HFFc6 (cell line): ENCODE measurements at regions not wholly inside any gene's neighbourhood (a gene's known extent, or its start where the extent isn't known, plus 50 kb on each side); places are given as distances from the start of the nearest gene placed in this dataset.

Source experiments
- DNase-seq: peaks from one replicate; pipeline ENCODE4 v3.0.0-alpha.2; 2018
- H3K27ac Mint-ChIP-seq: 2 replicates; pipeline ENCODE4 v1.8.0; 2020; ENCODE audit warnings: mild to moderate bottlenecking, mixed read lengths
- H3K27me3 Mint-ChIP-seq: 2 replicates; pipeline ENCODE4 v1.8.0; 2021; ENCODE audit warnings: mild to moderate bottlenecking, moderate library complexity, mixed read lengths; ENCODE audit not compliant: insufficient read depth
- H3K36me3 Mint-ChIP-seq: 2 replicates; pipeline ENCODE4 v1.8.0; 2021; ENCODE audit warnings: low read depth, mixed read lengths
- H3K4me1 Mint-ChIP-seq: 2 replicates; pipeline ENCODE4 v1.8.0; 2020; ENCODE audit warnings: low read depth, mixed read lengths
- H3K4me3 Mint-ChIP-seq: 2 replicates; pipeline ENCODE4 v1.8.0; 2020; ENCODE audit warnings: mild to moderate bottlenecking, moderate library complexity, mixed read lengths
- H3K9me3 Mint-ChIP-seq: 2 replicates; pipeline ENCODE4 v1.8.0; 2020; ENCODE audit warnings: mild to moderate bottlenecking, mixed read lengths
- TF ChIP-seq, protein P1 (sequence below): fragments of 200-600 bp; sonication (generic); IDR thresholded peaks from 2 replicates; pipeline ENCODE4 v1.5.0; 2021; ENCODE audit warnings: antibody characterized with exemption, mild to moderate bottlenecking

DNA sequence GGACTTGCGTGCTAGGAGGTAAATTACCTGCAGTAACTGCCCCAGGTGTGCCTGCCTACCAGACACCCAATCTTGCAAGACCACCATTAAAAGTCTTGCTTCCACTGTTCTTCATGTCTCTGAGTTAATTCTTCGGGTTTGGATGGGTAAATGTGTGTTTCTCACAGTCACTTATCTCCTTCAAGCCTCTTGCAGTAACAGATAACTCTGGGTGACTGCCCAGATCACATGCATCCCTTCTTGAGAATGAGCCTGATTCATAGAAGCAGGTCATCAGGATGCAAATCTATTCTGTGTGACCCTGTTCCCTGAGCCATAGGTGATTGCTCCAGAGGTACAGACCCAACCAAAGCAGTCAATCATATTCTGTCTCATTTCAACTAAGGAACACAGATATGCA, 194.6 kb downstream of the METTL4 start:
- H3K4me1 Mint-ChIP-seq, result peaks cover 23% of the 10 kb centered on the region
- H3K27ac Mint-ChIP-seq, result no peak overlapping the region
- DNase-seq, result no peak
- peaks cover 16% of the 10 kb centered on the region; the same call in 1 of the 2 replicates for H3K36me3 Mint-ChIP-seq
- no peak overlapping the region for H3K4me3 Mint-ChIP-seq
- H3K27me3 Mint-ChIP-seq, result no peaks in the 10 kb centered on the region
- TF ChIP-seq, protein P1, sequence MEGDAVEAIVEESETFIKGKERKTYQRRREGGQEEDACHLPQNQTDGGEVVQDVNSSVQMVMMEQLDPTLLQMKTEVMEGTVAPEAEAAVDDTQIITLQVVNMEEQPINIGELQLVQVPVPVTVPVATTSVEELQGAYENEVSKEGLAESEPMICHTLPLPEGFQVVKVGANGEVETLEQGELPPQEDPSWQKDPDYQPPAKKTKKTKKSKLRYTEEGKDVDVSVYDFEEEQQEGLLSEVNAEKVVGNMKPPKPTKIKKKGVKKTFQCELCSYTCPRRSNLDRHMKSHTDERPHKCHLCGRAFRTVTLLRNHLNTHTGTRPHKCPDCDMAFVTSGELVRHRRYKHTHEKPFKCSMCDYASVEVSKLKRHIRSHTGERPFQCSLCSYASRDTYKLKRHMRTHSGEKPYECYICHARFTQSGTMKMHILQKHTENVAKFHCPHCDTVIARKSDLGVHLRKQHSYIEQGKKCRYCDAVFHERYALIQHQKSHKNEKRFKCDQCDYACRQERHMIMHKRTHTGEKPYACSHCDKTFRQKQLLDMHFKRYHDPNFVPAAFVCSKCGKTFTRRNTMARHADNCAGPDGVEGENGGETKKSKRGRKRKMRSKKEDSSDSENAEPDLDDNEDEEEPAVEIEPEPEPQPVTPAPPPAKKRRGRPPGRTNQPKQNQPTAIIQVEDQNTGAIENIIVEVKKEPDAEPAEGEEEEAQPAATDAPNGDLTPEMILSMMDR, result no peak
- no peaks in the 10 kb centered on the region for H3K9me3 Mint-ChIP-seq

DNA sequence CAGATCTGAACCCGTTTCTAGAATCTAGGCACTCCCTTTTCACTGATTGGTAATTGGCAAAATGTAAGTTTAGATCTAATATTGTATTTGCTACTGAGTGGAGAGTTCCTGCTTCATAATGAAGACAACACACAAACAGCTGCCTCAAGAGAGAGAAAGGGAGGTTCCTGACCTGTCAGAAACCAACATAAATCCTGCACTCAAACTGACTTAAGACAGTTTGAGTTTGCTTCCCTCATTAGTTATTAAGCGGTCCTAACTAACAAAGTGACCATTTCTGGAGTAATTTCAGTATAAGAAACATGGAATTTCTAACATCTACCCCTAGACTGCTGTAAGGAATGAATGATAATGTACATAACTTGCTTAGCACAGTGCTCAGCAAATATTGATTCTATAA, 191.2 kb downstream of the METTL4 start:
- H3K4me3 Mint-ChIP-seq, result no peak overlapping the region
- H3K27ac Mint-ChIP-seq, result no peak overlapping the region
- H3K36me3 Mint-ChIP-seq, result no peaks in the 10 kb centered on the region
- no peaks in the 10 kb centered on the region for H3K9me3 Mint-ChIP-seq
- H3K4me1 Mint-ChIP-seq, result peaks cover 28% of the 10 kb centered on the region
- TF ChIP-seq, protein P1, result no peak
- H3K27me3 Mint-ChIP-seq, result no peaks in the 10 kb centered on the region
- no peak for DNase-seq

DNA sequence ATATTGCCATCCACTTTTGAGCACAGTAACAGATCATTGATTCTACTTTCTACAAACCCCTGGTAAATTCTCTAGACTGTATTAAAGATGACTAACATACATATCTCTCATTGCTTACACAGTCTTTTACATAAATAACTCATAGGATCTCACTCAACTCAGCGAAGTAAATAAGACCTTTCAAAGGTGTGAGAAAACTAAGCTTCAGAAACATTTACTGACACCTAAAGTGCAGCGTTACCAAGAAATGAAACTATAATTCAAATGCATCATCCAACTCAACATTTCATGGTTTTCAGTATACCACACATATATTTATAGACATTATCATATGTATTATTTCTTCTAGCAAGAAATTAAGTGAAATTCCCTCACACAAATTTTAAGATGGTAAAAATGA, 189.8 kb downstream of the METTL4 start:
- H3K4me1 Mint-ChIP-seq, result peaks cover 28% of the 10 kb centered on the region
- TF ChIP-seq, protein P1, result no peak
- peaks cover 4% of the 10 kb centered on the region; the same call in 1 of the 2 replicates for H3K36me3 Mint-ChIP-seq
- H3K27ac Mint-ChIP-seq, result no peak overlapping the region
- H3K27me3 Mint-ChIP-seq, result no peaks in the 10 kb centered on the region
- DNase-seq, result no peak
- peaks cover 5% of the 10 kb centered on the region; the same call in 1 of the 2 replicates for H3K9me3 Mint-ChIP-seq
- no peak overlapping the region for H3K4me3 Mint-ChIP-seq

DNA sequence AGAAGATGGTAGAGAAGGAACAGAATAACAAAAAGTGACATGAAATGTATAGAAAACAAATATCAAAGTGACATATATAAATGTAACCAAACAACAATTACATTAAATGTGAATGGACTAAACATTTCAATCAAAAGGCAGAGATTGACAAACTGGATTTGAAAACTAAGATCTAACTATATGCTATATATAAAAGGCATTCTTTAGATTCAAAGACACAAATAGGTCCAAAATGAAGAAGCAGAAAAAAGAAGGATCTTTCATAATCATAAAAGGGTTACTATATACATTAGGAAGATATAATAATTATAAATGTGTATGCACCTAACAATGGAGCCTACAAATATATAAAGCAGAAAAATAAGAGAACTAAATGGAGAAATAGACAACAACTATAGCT, 183.7 kb downstream of the METTL4 start:
- peaks cover 12% of the 10 kb centered on the region for H3K36me3 Mint-ChIP-seq
- no peak overlapping the region for H3K4me3 Mint-ChIP-seq
- H3K27ac Mint-ChIP-seq, result no peak overlapping the region
- H3K4me1 Mint-ChIP-seq, result peaks cover 15% of the 10 kb centered on the region; the same call in 1 of the 2 replicates
- peaks cover 22% of the 10 kb centered on the region for H3K9me3 Mint-ChIP-seq
- TF ChIP-seq, protein P1, result no peak
- no peaks in the 10 kb centered on the region for H3K27me3 Mint-ChIP-seq
- DNase-seq, result no peak

DNA sequence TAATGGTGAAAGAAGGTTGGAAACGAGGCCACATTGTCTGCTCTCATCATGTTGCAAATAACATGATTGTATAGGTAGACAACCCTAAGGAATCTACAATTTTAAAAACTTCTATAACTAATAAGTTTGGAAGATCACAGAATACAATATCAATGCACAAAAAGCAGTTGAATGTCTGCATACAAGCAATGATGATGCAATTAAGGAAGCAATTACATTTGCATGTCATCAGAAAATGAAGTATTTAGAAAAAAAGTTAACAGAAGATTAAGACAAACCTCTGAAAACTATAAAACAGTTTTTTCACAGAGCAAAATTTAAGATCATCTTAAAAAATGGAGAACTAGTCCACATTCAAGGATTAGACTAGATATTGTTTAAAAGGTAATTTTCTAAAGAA, 181.1 kb downstream of the METTL4 start:
- Mint-ChIP-seq H3K9me3 (peaks cover 22% of the 10 kb centered on the region), H3K36me3 (peaks cover 12% of the 10 kb centered on the region), H3K27me3 (no peaks in the 10 kb centered on the region), H3K4me1 (peaks cover 31% of the 10 kb centered on the region; the same call in 1 of the 2 replicates), H3K4me3 (no peak overlapping the region), H3K27ac (no peak overlapping the region)
- TF ChIP-seq, protein P1, result no peak
- no peak for DNase-seq

DNA sequence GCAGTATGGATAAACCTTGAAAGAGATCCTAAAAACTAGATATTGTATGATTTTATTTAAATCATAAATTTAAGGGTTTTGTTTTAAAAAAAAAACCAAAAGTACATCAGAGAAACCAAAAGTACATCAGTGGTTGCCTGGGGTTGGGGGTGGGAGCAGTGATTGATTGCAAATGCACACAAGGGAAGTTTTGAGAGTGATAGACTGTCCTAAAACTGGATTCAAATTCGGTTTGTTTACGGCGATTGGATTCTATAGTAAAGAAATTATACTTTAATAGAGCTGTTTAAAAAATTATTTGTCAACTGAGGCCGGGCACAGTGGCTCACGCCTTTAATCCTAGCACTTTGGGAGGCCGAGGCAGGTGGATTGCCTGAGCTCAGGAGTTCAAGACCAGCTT, 179.8 kb downstream of the METTL4 start:
- Mint-ChIP-seq H3K4me3 (no peak overlapping the region), H3K9me3 (peaks cover 18% of the 10 kb centered on the region), H3K4me1 (peaks cover 39% of the 10 kb centered on the region), H3K36me3 (peaks cover 9% of the 10 kb centered on the region), H3K27me3 (no peaks in the 10 kb centered on the region), H3K27ac (no peak overlapping the region)
- TF ChIP-seq, protein P1, result no peak
- DNase-seq, result no peak
